H9 (cell line): ENCODE measurements at regions not wholly inside any gene's neighbourhood (a gene's known extent, or its start where the extent isn't known, plus 50 kb on each side); places are given as distances from the start of the nearest gene placed in this dataset.

Source experiments
- DNase-seq: peaks from one replicate; pipeline ENCODE4 v3.0.0-alpha.2; 2017
- H2AFZ ChIP-seq: one replicate; pipeline ENCODE4 v1.6.1; 2013; ENCODE audit warnings: mild to moderate bottlenecking, low read length, control low read depth, moderate library complexity
- H2AK5ac ChIP-seq: 2 replicates; pipeline ENCODE4 v1.6.1; 2013; ENCODE audit warnings: low read length, control low read depth, mixed read lengths; ENCODE audit not compliant: insufficient read length
- H2BK120ac ChIP-seq: one replicate; pipeline ENCODE4 v1.6.1; 2013; ENCODE audit warnings: low read depth, mild to moderate bottlenecking, low read length, control low read depth, inconsistent platforms; ENCODE audit not compliant: poor library complexity, severe bottlenecking
- H2BK12ac ChIP-seq: 2 replicates; pipeline ENCODE4 v1.6.1; 2013; ENCODE audit warnings: low read length, control low read depth, mixed read lengths, low read depth; ENCODE audit not compliant: insufficient read length
- H2BK15ac ChIP-seq: 2 replicates; pipeline ENCODE4 v1.6.1; 2013; ENCODE audit warnings: low read depth, low read length, control low read depth
- H2BK20ac ChIP-seq: one replicate; pipeline ENCODE4 v1.6.1; 2013; ENCODE audit warnings: low read depth, mild to moderate bottlenecking, low read length, control low read depth, inconsistent platforms; ENCODE audit not compliant: poor library complexity, severe bottlenecking
- H2BK5ac ChIP-seq: 2 replicates; pipeline ENCODE4 v1.6.1; 2013; ENCODE audit warnings: low read length, control low read depth, mixed read lengths; ENCODE audit not compliant: insufficient read length
- H3K14ac ChIP-seq: 2 replicates; pipeline ENCODE4 v1.6.1; 2013; ENCODE audit warnings: low read length, control low read depth; ENCODE audit not compliant: insufficient read depth
- H3K18ac ChIP-seq: 2 replicates; pipeline ENCODE4 v1.6.1; 2013; ENCODE audit warnings: low read depth, mild to moderate bottlenecking, mixed read lengths, low read length, control low read depth; ENCODE audit not compliant: insufficient read length
- H3K23ac ChIP-seq: 2 replicates; pipeline ENCODE4 v1.6.1; 2013; ENCODE audit warnings: low read length, control low read depth, mixed read lengths, low read depth; ENCODE audit not compliant: insufficient read length
- H3K23me2 ChIP-seq: 2 replicates; pipeline ENCODE4 v1.6.1; 2013; ENCODE audit warnings: low read depth, mild to moderate bottlenecking, mixed read lengths, low read length, control low read depth; ENCODE audit not compliant: insufficient read length, poor library complexity, severe bottlenecking
- H3K27ac ChIP-seq: 2 replicates; pipeline ENCODE4 v1.5.1; 2013; ENCODE audit warnings: low read length, control low read depth, mixed read lengths, low read depth; ENCODE audit not compliant: insufficient read length
- H3K27me3 ChIP-seq: 2 replicates; pipeline ENCODE4 v1.6.1; 2013; ENCODE audit warnings: low read length, control low read depth, inconsistent platforms; ENCODE audit not compliant: insufficient read depth
- H3K4ac ChIP-seq: 2 replicates; pipeline ENCODE4 v1.6.1; 2013; ENCODE audit warnings: low read depth, mild to moderate bottlenecking, control low read depth, inconsistent platforms, low read length, moderate library complexity
- H3K4me1 ChIP-seq: 2 replicates; pipeline ENCODE4 v1.6.1; 2013; ENCODE audit warnings: low read length, control low read depth, inconsistent platforms; ENCODE audit not compliant: insufficient read depth
- H3K4me2 ChIP-seq: 2 replicates; pipeline ENCODE4 v1.6.1; 2013; ENCODE audit warnings: low read length, control low read depth, mixed read lengths; ENCODE audit not compliant: insufficient read length, insufficient read depth
- H3K56ac ChIP-seq: 2 replicates; pipeline ENCODE4 v1.6.1; 2013; ENCODE audit warnings: low read depth, mild to moderate bottlenecking, mixed read lengths, low read length, control low read depth; ENCODE audit not compliant: insufficient read length
- H3K79me1 ChIP-seq: 2 replicates; pipeline ENCODE4 v1.6.1; 2013; ENCODE audit warnings: low read depth, mild to moderate bottlenecking, moderate library complexity, low read length, control low read depth, inconsistent platforms; ENCODE audit not compliant: insufficient read depth, poor library complexity, severe bottlenecking
- H3K79me2 ChIP-seq: 2 replicates; pipeline ENCODE4 v1.6.1; 2013; ENCODE audit warnings: low read length, control low read depth, inconsistent platforms; ENCODE audit not compliant: insufficient read depth
- H3K9ac ChIP-seq: 2 replicates; pipeline ENCODE4 v1.6.1; 2013; ENCODE audit warnings: low read length, control low read depth, mixed read lengths; ENCODE audit not compliant: insufficient read length; ENCODE audit errors: extremely low read depth
- H3K9me3 ChIP-seq: one replicate; pipeline ENCODE4 v1.6.1; 2013; ENCODE audit warnings: low read depth, low read length, inconsistent platforms; ENCODE audit not compliant: control insufficient read depth
- H3T11ph ChIP-seq: one replicate; pipeline ENCODE4 v1.6.1; 2013; ENCODE audit warnings: mild to moderate bottlenecking, low read length, control low read depth, inconsistent platforms
- H4K20me1 ChIP-seq: one replicate; pipeline ENCODE4 v1.6.1; 2013; ENCODE audit not compliant: control insufficient read depth, insufficient read length, insufficient read depth
- H4K5ac ChIP-seq: 2 replicates; pipeline ENCODE4 v1.6.1; 2013; ENCODE audit warnings: low read depth, mild to moderate bottlenecking, mixed read lengths, low read length, control low read depth; ENCODE audit not compliant: insufficient read length
- H4K8ac ChIP-seq: replicated peaks from 2 replicates; pipeline ENCODE4 v1.6.1; 2013; ENCODE audit warnings: low read length, control low read depth, mixed read lengths, low read depth; ENCODE audit not compliant: insufficient read length
- H4K91ac ChIP-seq: 2 replicates; pipeline ENCODE4 v1.6.1; 2013; ENCODE audit warnings: low read depth, mild to moderate bottlenecking, moderate library complexity, mixed read lengths, low read length, control low read depth; ENCODE audit not compliant: insufficient read length
- H3K27ac Mint-ChIP-seq, 3 experiments: 2 replicates in 2 of 3; 3 replicates in 1 of 3; pipeline ENCODE4 v1.8.0; 2020 to 2021; ENCODE audit warnings: mixed read lengths in 3 of 3, mild to moderate bottlenecking in 1 of 3, moderate library complexity in 1 of 3
- H3K27me3 Mint-ChIP-seq: 2 replicates; pipeline ENCODE4 v1.8.0; 2021; ENCODE audit warnings: low read depth, mild to moderate bottlenecking, moderate library complexity, mixed read lengths
- H3K36me3 Mint-ChIP-seq, 3 experiments: 2 replicates in 2 of 3; 3 replicates in 1 of 3; pipeline ENCODE4 v1.8.0; 2020 to 2021; ENCODE audit warnings: low read depth in 3 of 3, mixed read lengths in 3 of 3; ENCODE audit not compliant: insufficient read depth in 1 of 3
- H3K4me1 Mint-ChIP-seq, 2 experiments: 2 replicates each; pipeline ENCODE4 v1.8.0; 2020; ENCODE audit warnings: mixed read lengths in 2 of 2
- H3K4me3 Mint-ChIP-seq, 2 experiments: 2 replicates in 1 of 2; 3 replicates in 1 of 2; pipeline ENCODE4 v1.8.0; 2020 to 2021; ENCODE audit warnings: mild to moderate bottlenecking in 2 of 2, mixed read lengths in 2 of 2, moderate library complexity in 1 of 2
- H3K9me3 Mint-ChIP-seq, 2 experiments: 2 replicates in 1 of 2; 3 replicates in 1 of 2; pipeline ENCODE4 v1.8.0; 2020; ENCODE audit warnings: mild to moderate bottlenecking in 2 of 2, mixed read lengths in 2 of 2, moderate library complexity in 1 of 2
- WGBS: extraction: QIAGEN DNeasy Blood & Tissue Kit; methylation state at CpG from one replicate; pipeline ENCODE4 v1.1.7; 2013; ENCODE audit warnings: missing lambda C conversion rate, low lambda C conversion rate, mixed read lengths; ENCODE audit not compliant: insufficient read length; ENCODE audit errors: extremely low coverage; 5-methylcytosine and 5-hydroxymethylcytosine counted together
- TF ChIP-seq, protein P1 (sequence below): fragments of 200-600 bp; sonication (generic); conservative IDR thresholded peaks from 3 replicates; pipeline ENCODE4 v1.8.0; 2021; ENCODE audit warnings: antibody characterized with exemption, mild to moderate bottlenecking

DNA sequence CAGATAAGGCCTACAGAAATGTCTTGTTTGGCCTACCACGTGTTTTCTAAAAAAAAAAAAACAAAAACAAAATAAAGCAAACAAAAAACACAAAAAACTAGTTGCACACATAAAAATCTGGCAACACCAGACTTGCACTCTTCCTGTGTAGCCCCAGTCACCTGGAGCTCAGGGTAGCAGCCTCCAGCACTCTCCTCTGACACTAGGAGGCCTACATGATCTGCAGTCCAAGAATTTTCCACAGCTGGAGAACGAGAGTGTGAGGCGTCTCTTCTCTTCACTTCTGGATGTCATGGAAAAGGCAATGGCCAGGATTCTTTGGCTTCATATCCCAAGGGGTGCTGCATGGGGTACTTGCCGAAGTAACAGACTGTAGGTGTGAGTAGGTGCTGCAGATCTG, 310.2 kb upstream of the SALL1 start:
- WGBS: no CpG with 5 or more reads among the region's 4 CpGs
- Histone ChIP-seq H4K5ac (no peak overlapping the region), H3K4me2 (no peak overlapping the region), H4K8ac (no peak overlapping the region), H3K27me3 (no peaks in the 10 kb centered on the region), H3K4ac (no peak overlapping the region), H3K4me1 (0 out of 2 replicates have a peak, but pooled peaks cover 4% of the 10 kb centered on the region), H2BK12ac (no peak overlapping the region), H3K9ac (no peak overlapping the region), H2BK120ac (no peak overlapping the region), H3K18ac (no peak overlapping the region), H2AK5ac (no peak overlapping the region), H2BK15ac (no peak overlapping the region), H3K56ac (no peak overlapping the region), H2AFZ (no peak overlapping the region), H3K9me3 (no peaks in the 10 kb centered on the region), H2BK20ac (no peak overlapping the region), H3K23me2 (no peaks in the 10 kb centered on the region), H4K20me1 (no peaks in the 10 kb centered on the region), H3K23ac (no peak overlapping the region), H3K79me2 (no peaks in the 10 kb centered on the region), H3K79me1 (no peaks in the 10 kb centered on the region), H3K14ac (no peak overlapping the region), H3T11ph (no peak overlapping the region), H2BK5ac (no peak overlapping the region), H4K91ac (no peak overlapping the region), H3K27ac (no peak overlapping the region)
- TF ChIP-seq, protein P1, sequence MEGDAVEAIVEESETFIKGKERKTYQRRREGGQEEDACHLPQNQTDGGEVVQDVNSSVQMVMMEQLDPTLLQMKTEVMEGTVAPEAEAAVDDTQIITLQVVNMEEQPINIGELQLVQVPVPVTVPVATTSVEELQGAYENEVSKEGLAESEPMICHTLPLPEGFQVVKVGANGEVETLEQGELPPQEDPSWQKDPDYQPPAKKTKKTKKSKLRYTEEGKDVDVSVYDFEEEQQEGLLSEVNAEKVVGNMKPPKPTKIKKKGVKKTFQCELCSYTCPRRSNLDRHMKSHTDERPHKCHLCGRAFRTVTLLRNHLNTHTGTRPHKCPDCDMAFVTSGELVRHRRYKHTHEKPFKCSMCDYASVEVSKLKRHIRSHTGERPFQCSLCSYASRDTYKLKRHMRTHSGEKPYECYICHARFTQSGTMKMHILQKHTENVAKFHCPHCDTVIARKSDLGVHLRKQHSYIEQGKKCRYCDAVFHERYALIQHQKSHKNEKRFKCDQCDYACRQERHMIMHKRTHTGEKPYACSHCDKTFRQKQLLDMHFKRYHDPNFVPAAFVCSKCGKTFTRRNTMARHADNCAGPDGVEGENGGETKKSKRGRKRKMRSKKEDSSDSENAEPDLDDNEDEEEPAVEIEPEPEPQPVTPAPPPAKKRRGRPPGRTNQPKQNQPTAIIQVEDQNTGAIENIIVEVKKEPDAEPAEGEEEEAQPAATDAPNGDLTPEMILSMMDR: no peak; the same call in 2 of the 3 replicates
- no peak for DNase-seq
- Mint-ChIP-seq H3K4me1 (peaks cover 24 to 27% of the 10 kb centered on the region in 2 experiments), H3K27me3 (no peaks in the 10 kb centered on the region), H3K4me3 (no peak overlapping the region), H3K27ac (no peak overlapping the region), H3K36me3 (no peaks in the 10 kb centered on the region), H3K9me3 (no peaks in the 10 kb centered on the region)
